Chondrocyte (in vitro differentiated cells): ENCODE measurements at regions not wholly inside any gene's neighbourhood (a gene's known extent, or its start where the extent isn't known, plus 50 kb on each side); places are given as distances from the start of the nearest gene placed in this dataset.

ENCODE experiments used
- DNase-seq: peaks from one replicate; pipeline ENCODE4 v3.0.0; 2021; ENCODE audit warnings: mixed read lengths, low spot score
- H3K27ac Mint-ChIP-seq: one replicate; pipeline ENCODE4 v1.8.0; 2021; ENCODE audit warnings: mild to moderate bottlenecking, moderate library complexity, mixed read lengths; ENCODE audit not compliant: unreplicated experiment
- H3K27me3 Mint-ChIP-seq: 2 replicates; pipeline ENCODE4 v1.8.0; 2021; ENCODE audit warnings: low read depth, mixed read lengths
- H3K36me3 Mint-ChIP-seq: 2 replicates; pipeline ENCODE4 v1.8.0; 2021; ENCODE audit warnings: low read depth, mixed read lengths
- H3K4me1 Mint-ChIP-seq: 2 replicates; pipeline ENCODE4 v1.8.0; 2021; ENCODE audit warnings: low read depth, mild to moderate bottlenecking, mixed read lengths
- H3K4me3 Mint-ChIP-seq: one replicate; pipeline ENCODE4 v1.8.0; 2021; ENCODE audit warnings: mild to moderate bottlenecking, moderate library complexity, mixed read lengths; ENCODE audit not compliant: unreplicated experiment
- H3K9me3 Mint-ChIP-seq: 2 replicates; pipeline ENCODE4 v1.8.0; 2021; ENCODE audit warnings: low read depth, mixed read lengths
- TF ChIP-seq, protein P1 (sequence below): fragments of 200-600 bp; sonication (generic); IDR thresholded peaks from 2 replicates; pipeline ENCODE4 v1.5.0; 2021; ENCODE audit warnings: antibody characterized with exemption, mild to moderate bottlenecking, moderate library complexity

DNA sequence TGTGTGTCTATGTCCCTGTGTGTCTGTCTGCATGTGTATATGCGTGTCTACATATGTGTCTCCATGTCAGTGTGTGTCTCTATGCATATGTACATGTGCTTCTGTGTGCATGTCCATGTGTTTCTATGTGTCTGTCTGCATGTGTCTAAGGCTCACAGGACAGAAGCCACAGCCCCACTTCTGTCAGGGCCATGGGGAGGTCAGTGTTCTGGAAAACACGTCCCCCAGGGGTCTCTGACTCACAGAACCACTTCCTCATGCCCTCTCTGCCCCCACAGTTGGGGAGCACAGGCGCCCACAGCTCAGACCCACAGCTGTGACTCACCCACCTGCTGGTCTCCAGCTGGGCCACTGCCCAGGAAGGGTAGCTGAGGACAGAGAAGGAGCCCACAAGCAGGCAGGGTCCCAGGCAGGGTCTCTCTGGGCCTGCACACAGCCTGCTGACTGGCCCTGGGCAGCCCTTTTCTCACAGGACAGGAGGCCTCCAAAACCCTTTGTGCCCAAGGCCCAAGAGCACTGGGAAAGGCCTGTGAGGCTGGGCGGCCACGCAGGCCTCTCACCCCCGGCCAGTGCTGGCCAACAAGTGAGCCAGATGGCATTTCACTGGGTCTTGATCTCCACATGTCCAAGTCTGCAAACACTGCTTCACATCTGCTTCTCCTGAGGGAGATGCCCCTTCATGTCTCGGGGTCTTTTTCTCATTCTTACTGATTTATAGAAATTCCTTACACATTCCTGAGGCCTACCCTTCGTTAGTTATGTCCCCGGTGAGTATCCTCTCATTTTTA is 102.9 kb upstream of the FAM20C start:
- Mint-ChIP-seq H3K27ac (peak overlapping the region; percentile 83), H3K4me3 (no peak overlapping the region), H3K9me3 (no peaks in the 10 kb centered on the region), H3K4me1 (peaks cover 38% of the 10 kb centered on the region), H3K36me3 (peaks cover 2% of the 10 kb centered on the region), H3K27me3 (peaks cover 13% of the 10 kb centered on the region)
- DNase-seq: no peak
- TF ChIP-seq, protein P1, sequence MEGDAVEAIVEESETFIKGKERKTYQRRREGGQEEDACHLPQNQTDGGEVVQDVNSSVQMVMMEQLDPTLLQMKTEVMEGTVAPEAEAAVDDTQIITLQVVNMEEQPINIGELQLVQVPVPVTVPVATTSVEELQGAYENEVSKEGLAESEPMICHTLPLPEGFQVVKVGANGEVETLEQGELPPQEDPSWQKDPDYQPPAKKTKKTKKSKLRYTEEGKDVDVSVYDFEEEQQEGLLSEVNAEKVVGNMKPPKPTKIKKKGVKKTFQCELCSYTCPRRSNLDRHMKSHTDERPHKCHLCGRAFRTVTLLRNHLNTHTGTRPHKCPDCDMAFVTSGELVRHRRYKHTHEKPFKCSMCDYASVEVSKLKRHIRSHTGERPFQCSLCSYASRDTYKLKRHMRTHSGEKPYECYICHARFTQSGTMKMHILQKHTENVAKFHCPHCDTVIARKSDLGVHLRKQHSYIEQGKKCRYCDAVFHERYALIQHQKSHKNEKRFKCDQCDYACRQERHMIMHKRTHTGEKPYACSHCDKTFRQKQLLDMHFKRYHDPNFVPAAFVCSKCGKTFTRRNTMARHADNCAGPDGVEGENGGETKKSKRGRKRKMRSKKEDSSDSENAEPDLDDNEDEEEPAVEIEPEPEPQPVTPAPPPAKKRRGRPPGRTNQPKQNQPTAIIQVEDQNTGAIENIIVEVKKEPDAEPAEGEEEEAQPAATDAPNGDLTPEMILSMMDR: no peak

DNA sequence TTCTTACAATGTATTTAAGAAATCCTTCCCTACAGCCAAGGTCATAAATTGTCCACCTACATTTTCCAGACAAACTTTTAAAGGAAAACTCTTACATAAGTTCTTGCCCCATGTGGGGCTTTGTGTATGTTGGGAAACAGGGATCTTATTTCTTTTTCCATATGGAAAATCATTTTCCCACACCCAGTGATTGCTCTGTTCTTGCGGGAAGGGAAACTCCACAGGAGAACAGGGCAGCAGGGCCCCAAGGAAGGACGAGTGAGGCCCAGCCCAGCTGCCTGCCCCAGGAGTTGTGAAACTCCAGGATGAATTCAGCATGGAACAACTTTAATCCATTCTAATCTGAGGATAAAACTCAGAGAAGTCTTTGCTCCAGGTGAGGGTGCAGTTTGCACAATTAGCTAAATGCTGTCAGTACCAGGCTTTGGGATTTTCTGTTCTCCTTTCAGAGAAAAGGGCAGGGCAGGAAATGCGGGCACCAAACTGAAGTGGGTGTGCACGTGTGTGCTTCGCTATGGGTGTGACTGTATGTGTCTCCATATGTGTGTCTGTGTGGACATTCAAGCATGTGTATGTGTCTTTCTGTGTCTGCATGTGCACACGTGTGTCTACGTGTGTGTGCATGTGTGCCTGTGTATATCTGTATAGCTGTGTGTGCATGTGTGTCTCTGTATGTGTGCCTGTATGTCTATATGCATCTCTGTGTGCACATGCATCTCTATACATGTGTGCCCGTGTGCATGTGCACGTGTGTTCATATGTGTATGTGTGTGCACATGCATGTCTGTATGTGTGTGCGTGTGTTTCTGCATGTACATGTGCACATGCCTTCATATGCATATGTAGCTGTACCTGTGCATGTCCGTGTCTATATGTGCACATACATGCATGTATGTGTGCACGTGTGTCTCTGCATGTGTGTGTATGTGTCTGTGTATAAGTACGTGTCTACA is 102.0 kb upstream of the FAM20C start:
- Mint-ChIP-seq H3K4me1 (peaks cover 33% of the 10 kb centered on the region), H3K27me3 (peaks cover 12% of the 10 kb centered on the region), H3K27ac (peak overlapping the region; percentile 83), H3K9me3 (no peaks in the 10 kb centered on the region), H3K36me3 (no peaks in the 10 kb centered on the region), H3K4me3 (no peak overlapping the region)
- TF ChIP-seq, protein P1: no peak
- no peak for DNase-seq

DNA sequence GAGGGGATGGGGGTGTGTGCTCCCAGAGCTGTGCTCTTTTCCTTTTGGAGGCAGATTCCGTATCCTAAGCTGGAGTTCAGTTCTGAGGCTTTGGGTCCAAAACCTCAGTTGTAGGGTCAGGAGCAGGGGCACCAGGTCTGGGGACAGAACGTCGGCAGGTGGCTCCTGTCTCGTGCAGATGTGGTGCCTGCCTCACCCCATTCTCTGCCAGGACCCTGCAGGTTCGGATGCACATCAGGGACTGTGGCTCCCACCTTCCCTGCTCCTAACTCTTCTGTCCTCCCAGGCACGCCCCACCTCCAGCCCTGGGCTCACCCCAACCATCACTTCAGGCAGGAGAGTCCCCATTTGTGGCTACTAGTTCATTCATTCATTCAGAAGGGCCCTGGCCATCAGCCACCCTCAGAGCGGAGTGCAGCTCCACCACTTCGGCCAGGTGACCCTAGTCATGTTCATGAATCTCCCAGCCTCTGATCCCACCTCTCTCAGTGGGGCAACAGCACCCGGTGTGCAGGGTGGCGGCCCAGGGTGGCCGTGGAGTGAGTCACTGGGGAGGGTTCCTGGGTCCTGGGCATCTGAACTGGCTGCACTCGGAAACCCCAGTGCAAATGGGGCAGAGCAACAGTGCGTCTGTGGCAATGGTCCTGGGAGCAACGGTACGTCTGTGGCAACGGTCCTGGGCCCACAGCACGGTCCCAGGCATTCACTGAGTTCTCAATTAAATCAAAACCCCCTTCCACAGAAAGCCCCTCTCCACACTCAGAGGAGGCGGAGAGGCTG is 100.8 kb upstream of the FAM20C start:
- Mint-ChIP-seq H3K27me3 (peaks cover 16% of the 10 kb centered on the region), H3K36me3 (no peaks in the 10 kb centered on the region), H3K4me3 (no peak overlapping the region), H3K4me1 (peaks cover 32% of the 10 kb centered on the region), H3K27ac (no peak overlapping the region), H3K9me3 (no peaks in the 10 kb centered on the region)
- TF ChIP-seq, protein P1: no peak
- DNase-seq: no peak

DNA sequence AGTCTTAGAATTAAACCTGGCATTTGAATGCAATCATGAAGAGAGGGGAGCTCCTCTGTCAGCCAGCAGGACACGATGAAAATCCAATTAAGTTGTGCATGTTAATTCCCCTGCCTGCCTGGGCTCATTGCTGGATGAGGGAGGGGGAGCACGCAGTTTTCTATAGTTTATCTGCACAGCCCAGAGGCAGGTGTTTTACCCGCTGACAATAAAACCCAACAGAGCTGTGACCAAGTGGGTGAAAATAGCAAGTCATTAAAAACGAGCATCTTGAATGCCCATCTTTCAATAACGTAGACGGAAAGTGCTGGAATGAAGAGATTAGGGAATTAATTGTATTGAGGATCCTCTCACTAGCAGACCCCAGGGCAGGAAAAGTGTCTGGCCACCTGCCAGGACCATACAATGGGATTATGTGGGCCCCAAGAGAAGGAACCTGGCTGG is 100.1 kb upstream of the FAM20C start:
- Mint-ChIP-seq H3K27me3 (peaks cover 16% of the 10 kb centered on the region), H3K4me1 (peaks cover 32% of the 10 kb centered on the region), H3K36me3 (no peaks in the 10 kb centered on the region), H3K9me3 (no peaks in the 10 kb centered on the region), H3K4me3 (no peak overlapping the region), H3K27ac (no peak overlapping the region)
- TF ChIP-seq, protein P1: no peak
- DNase-seq: no peak
